IPS-15b (cell line): ENCODE measurements at regions not wholly inside any gene's neighbourhood (a gene's known extent, or its start where the extent isn't known, plus 50 kb on each side); places are given as distances from the start of the nearest gene placed in this dataset.

Source experiments
- H3K27me3 ChIP-seq: one replicate; pipeline ENCODE4 v1.6.1; 2013; ENCODE audit warnings: low read length; ENCODE audit not compliant: control insufficient read depth, insufficient read depth
- H3K36me3 ChIP-seq: one replicate; pipeline ENCODE4 v1.6.1; 2013; ENCODE audit warnings: low read length; ENCODE audit not compliant: control insufficient read depth, insufficient read depth
- H3K4me1 ChIP-seq: one replicate; pipeline ENCODE4 v1.6.1; 2013; ENCODE audit warnings: mild to moderate bottlenecking, low read length; ENCODE audit not compliant: control insufficient read depth, insufficient read depth
- H3K4me3 ChIP-seq: one replicate; pipeline ENCODE4 v1.5.1; 2013; ENCODE audit warnings: low read depth, low read length
- H3K9ac ChIP-seq: one replicate; pipeline ENCODE4 v1.6.1; 2013; ENCODE audit warnings: low read depth, mild to moderate bottlenecking, low read length
- H3K9me3 ChIP-seq: one replicate; pipeline ENCODE4 v1.6.1; 2013; ENCODE audit warnings: mild to moderate bottlenecking, low read length; ENCODE audit not compliant: control insufficient read depth, insufficient read depth

DNA sequence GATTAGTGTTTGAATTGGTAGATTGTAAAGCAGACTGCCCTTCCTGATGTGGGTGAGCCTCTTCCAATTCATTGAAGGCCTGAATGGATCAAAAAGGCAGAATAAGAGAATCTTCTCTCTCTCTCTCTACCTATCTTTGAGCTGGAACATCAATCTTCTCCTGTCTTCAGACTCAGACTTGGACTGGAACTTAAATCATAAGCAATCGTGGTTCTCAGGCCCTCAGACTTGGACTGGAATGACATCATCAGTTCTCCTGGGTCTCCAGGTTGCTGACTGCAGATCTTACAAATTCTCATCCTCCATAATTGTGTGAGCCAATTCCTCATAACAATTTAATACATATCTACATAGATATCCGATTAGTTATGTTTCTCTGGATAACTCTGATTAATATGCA, 66.8 kb downstream of the IER5 start:
- Histone ChIP-seq H3K4me3 (no peak overlapping the region), H3K9me3 (no peaks in the 10 kb centered on the region), H3K4me1 (no peaks in the 10 kb centered on the region), H3K36me3 (no peaks in the 10 kb centered on the region), H3K27me3 (no peaks in the 10 kb centered on the region), H3K9ac (no peak overlapping the region)

DNA sequence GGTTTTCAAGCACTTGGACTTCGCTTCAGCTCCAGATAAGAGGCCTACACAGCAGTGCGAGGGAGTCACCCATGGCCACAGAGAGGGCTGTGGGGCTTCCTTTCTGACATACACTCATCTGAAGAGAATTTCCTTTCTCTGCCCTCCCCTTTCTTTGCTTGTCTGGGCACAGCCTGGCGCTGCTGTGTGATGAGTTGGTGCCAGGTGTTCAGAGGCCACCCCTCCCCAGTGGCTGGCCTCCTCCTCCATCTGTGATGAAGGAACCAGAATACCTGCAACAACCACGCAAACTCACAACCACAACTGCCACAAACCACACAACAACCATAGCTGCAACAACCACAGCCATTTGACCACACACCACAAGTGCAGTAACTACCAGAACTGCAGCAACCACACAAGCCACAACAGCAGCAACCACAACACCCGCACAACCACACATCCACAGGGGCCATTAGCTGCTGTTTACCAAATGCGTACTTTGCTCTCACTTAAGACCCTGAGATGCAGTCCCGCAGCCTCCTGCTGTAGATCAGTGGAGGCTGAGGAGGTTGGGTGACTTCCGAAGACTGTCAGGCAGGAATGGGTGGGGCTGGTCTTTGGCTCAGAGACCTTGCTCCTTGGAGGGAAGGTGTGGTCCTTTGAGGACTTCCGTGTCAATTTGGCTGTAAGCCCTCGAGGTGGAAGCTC, 71.1 kb downstream of the IER5 start:
- H3K9ac ChIP-seq, result no peak overlapping the region
- H3K4me1 ChIP-seq, result no peaks in the 10 kb centered on the region
- H3K36me3 ChIP-seq, result no peaks in the 10 kb centered on the region

DNA sequence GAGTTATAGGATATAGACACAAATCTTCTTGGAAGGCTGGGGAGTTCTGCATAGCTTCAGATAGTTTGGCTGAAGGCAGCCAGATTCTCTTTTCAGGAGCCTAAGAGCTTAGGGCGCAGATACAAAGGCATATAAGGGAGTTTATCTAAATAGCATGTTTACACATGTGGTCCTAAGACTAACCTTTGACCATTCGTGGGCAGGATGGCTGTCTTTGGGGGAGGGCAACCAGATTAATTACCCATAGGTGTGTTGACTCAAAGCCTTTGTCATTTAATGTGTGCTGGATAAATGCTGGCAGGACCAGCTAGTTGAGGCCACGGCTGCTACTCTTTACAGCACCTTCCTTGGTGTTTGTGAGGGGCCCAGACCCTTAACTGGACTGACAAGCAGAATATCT, 71.8 kb downstream of the IER5 start:
- Histone ChIP-seq H3K36me3 (no peaks in the 10 kb centered on the region), H3K27me3 (no peaks in the 10 kb centered on the region), H3K4me1 (no peaks in the 10 kb centered on the region), H3K9ac (no peak overlapping the region), H3K9me3 (no peaks in the 10 kb centered on the region), H3K4me3 (no peak overlapping the region)

More for the DNA sequence above, 71.1 kb downstream of the IER5 start:
- Histone ChIP-seq H3K4me3 (no peak overlapping the region), H3K27me3 (no peaks in the 10 kb centered on the region), H3K9me3 (no peaks in the 10 kb centered on the region)

DNA sequence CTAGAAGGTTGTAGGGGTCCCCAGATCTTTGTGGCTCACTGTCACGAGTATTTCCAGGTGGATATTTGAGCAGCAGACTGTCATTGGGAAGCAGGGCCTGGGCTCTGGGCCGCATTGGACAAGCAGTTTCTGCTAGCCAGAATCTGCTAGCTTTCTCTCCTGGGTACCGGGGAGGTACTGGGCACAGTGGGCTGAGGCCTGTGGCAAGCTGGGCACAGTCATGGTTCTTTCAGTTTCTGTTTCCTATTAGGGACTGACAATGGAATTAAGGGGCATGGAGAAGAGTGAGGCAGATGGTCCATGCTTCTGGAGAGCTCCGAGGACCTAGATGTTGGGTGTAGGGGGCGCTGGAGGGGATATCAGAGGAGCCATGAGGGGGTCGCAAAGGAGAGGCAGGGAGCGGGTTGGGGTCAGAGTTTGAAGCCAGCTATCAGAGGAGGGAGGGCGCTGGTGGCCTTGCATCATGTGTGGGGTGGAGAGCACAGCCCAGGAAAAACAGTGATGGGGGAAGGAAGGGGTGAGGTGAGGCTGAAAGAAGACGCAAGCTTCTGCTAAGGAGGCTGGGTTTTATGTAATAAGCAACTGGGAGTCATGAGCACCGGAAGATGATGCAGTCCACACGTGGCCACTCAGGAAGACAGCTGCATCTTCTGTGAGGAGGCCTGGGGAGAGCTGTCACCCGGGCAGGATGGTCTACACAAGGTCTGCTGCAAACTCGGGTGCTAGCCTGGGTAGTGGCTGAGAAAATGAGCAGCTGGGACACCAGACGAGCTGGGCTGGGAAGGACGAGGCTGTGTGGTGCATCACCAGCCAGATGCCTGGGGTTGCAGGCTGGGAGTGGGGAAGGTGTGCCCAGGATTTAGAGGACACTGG, 72.7 kb downstream of the IER5 start:
- Histone ChIP-seq H3K27me3 (no peaks in the 10 kb centered on the region), H3K9me3 (no peaks in the 10 kb centered on the region), H3K4me3 (no peak overlapping the region), H3K4me1 (no peaks in the 10 kb centered on the region), H3K9ac (no peak overlapping the region), H3K36me3 (no peaks in the 10 kb centered on the region)

DNA sequence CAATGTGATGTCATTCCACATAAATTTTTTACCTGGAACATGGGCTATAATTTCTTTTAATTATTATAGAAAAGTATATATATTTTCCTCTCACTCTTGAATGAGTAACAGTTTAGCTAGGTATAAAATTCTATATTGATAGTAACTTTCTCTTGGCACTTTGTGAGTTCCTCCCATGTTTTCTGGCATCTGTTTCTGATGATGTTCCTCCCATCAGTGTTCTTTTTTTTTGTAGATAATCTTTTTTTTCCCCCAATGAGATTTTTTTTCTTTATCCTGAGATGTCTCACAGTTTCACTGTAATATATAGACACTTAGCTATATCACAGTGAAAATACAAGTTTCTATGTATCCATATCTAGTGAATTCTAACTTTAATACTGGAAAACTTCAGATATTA, 75.2 kb downstream of the IER5 start:
- Histone ChIP-seq H3K4me3 (no peak overlapping the region), H3K9me3 (no peaks in the 10 kb centered on the region), H3K36me3 (no peaks in the 10 kb centered on the region), H3K9ac (no peak overlapping the region), H3K27me3 (no peaks in the 10 kb centered on the region), H3K4me1 (no peaks in the 10 kb centered on the region)

DNA sequence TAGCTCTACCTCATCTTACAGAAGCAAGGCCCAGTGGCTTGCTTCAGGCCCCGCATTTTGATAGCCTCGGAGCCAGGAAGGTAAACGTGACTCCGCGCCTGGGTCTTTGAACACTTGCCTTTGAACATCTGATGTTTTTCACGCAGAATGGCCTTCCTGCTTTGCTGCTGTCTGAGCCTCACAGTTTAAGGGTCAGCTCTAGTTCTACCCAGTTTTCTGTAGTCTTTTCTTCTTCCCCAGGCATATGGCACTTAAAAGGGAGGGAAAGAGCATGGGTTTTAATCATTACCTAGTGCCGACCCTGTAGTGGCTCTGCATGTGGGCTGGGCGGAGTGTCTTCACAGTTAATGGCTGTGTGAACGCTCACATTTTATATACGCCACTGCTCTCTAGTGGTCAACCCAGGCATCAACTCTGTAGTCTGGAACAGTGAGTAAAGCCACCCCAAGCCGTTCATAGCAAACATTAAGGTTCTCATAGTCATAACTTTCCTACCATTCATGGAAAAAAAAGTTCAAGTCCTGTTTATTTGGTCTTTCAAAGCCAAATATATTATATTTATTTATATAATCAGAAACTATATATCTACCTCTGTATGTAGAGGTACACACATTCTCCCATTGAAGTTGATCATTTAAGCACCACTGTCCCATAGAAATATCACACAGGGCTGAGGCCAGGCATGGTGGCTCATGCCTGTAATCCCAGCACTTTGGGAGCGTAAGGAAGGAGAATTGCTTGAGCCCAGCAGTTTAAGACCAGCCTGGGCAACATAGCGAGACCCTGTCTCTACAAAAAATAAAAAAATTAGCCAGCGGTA, 78.1 kb downstream of the IER5 start:
- no peaks in the 10 kb centered on the region for H3K36me3 ChIP-seq
- H3K4me1 ChIP-seq, result no peaks in the 10 kb centered on the region
- H3K9ac ChIP-seq, result no peak overlapping the region
- no peak overlapping the region for H3K4me3 ChIP-seq
- H3K27me3 ChIP-seq, result no peaks in the 10 kb centered on the region
- H3K9me3 ChIP-seq, result no peaks in the 10 kb centered on the region

DNA sequence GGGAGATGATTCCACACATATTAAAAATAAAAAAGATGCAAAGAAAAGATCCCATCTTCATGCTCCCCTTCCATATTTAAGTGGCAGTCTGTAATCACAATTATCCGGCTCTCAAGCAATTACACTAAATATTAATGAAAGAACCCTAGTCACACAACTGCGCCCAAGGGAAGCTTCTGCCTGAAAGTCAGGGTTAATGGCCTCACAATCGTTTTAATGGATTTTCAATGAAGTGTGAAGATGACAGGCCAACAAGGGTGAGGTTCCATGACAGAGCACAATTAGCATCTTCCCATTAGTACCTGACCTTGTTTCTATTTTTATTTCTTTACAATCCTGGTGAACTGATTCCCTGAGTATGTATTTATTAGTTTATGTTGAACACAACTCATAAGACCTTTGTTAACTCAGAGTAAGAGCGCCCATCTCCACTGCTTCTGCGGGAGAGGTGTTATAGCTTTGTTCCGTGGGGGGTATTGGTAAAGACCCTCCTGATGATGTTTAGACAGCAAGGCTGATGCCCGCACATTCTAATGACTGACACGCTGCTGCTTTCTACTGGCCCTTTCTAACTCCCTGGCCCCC, 80.9 kb downstream of the IER5 start:
- Histone ChIP-seq H3K9ac (no peak overlapping the region), H3K9me3 (no peaks in the 10 kb centered on the region), H3K4me1 (no peaks in the 10 kb centered on the region), H3K36me3 (no peaks in the 10 kb centered on the region), H3K27me3 (no peaks in the 10 kb centered on the region), H3K4me3 (no peak overlapping the region)

DNA sequence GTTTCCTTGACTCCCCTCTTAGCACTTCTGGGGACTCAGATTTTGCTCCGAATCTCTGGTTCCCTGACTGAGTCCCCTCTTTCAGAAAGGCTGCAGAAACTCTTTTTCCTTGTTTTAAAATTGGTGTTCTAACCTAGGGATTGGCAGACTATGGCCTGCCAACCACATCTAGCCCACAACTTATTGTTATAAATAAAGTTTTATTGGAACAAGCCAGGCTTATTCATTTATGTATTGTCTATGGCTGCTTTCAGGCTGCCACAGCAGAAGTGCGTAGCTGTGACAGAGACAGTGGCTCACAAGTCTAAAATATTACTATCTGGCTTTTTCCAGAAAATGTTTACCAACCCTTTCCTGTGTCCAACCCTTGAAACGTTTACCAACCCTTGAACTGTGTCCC, 81.7 kb downstream of the IER5 start:
- no peak overlapping the region for H3K4me3 ChIP-seq
- no peaks in the 10 kb centered on the region for H3K9me3 ChIP-seq
- H3K9ac ChIP-seq, result no peak overlapping the region
- H3K4me1 ChIP-seq, result no peaks in the 10 kb centered on the region
- no peaks in the 10 kb centered on the region for H3K27me3 ChIP-seq
- H3K36me3 ChIP-seq, result no peaks in the 10 kb centered on the region

DNA sequence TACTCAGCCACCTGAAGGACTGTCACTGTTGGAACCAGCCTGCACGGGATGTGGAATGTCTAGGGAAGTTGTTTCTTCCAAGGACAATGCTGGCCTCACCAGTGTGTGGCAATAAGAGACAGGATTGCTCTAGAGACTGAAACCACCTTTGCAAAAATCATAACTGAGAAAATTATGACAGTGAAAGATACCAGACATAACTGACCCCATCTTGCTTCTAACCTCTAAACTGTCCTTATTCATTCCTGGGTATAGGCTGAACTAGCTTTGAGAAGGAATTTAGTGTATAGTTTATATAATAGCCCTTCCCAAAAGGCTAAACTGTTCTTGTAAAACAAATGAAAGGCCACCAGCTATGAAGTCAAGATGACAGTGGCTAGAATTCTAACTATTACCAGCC, 83.6 kb downstream of the IER5 start:
- H3K4me1 ChIP-seq, result no peaks in the 10 kb centered on the region
- H3K4me3 ChIP-seq, result no peak overlapping the region
- H3K9ac ChIP-seq, result no peak overlapping the region
- H3K27me3 ChIP-seq, result no peaks in the 10 kb centered on the region
- H3K36me3 ChIP-seq, result no peaks in the 10 kb centered on the region
- no peaks in the 10 kb centered on the region for H3K9me3 ChIP-seq

DNA sequence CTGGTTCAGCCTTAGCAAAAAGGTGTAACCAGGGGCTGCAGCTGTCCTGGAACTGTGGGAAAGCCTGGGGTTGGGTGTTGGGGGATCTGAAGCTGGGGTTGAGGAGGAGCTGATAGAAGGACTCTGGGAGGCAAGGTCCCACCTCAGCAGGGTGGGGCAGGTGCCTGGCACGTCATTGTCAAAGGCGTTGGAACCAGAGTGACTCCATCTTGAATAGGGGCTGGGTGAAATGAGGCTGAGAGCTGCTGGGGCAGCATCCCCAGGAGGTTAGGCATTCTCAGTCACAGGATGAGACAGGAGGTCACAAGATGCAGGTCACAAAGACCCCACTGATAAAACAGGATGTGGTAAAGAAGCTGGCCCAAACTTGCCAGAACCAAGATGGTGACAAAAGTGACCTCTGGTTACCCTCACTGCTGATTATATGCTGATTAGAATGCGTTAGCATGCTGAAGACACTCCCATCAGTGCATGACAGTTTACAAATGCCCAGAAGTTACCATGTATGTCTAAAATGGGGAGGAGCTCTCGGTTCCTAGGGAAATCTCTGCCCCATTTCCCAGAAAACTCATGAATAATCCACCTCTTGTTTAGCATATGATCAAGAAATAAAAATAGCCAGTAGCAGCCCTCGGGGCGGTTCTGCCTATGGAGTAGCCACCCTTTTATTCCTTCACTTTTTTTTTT, 85.4 kb downstream of the IER5 start:
- Histone ChIP-seq H3K9me3 (no peaks in the 10 kb centered on the region), H3K27me3 (no peaks in the 10 kb centered on the region), H3K4me1 (no peaks in the 10 kb centered on the region), H3K4me3 (no peak overlapping the region), H3K9ac (no peak overlapping the region), H3K36me3 (no peaks in the 10 kb centered on the region)

DNA sequence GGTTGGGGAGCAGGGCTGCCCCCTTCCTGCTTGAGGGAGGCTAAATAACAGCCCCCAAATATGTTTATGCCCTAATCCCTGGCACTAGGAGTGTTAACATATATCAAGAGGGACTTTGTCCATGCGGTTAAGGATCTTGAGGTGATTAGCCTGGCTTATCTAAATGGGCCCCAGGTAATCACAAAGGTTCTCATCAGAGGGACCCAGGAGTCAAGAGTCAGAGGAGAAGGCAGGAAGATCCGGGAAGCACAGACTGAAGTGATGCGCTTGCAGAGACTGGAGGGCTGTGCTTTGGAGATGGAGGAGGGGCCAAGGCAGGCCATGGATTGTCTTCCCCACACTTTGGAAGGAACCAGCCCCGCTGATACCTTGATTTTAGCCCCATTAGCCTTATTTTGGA, 86.4 kb downstream of the IER5 start:
- H3K9me3 ChIP-seq, result no peaks in the 10 kb centered on the region
- H3K36me3 ChIP-seq, result no peaks in the 10 kb centered on the region
- H3K4me1 ChIP-seq, result no peaks in the 10 kb centered on the region
- H3K27me3 ChIP-seq, result no peaks in the 10 kb centered on the region
- H3K4me3 ChIP-seq, result no peak overlapping the region
- H3K9ac ChIP-seq, result no peak overlapping the region
